CD4-positive, alpha-beta T cell (primary cell): ENCODE measurements at regions not wholly inside any gene's neighbourhood (a gene's known extent, or its start where the extent isn't known, plus 50 kb on each side); places are given as distances from the start of the nearest gene placed in this dataset.

ENCODE experiments used
- ATAC-seq: fragments of 200-7000 bp; cut with Tn5 transposase; one replicate; pipeline ENCODE4 v1.10.0; 2022; ENCODE audit warnings: mild to moderate bottlenecking; ENCODE audit not compliant: poor library complexity
- CTCF ChIA-PET: fragments of 350-600 bp; sonication (Branson Sonifier 250); formaldehyde crosslinking; loops from one replicate; lab custom pipeline; 2021; ENCODE audit warnings: antibody characterized with exemption, inconsistent platforms; lab: Charles Lee
- POLR2A ChIA-PET: fragments of 350-600 bp; sonication (Branson Sonifier 250); formaldehyde crosslinking; loops from one replicate; lab custom pipeline; 2021; ENCODE audit warnings: antibody characterized with exemption, inconsistent platforms; lab: Charles Lee
- DNase-seq, 14 experiments: peaks; one replicate each; pipeline ENCODE4 v3.0.0-alpha.2; 2013 to 2020; ENCODE audit warnings: mixed read lengths in 2 of 14
- H3K27ac ChIP-seq, 2 donors: one replicate each; pipeline versions ENCODE4 v1.5.1 to v1.7.0; 2013; ENCODE audit warnings: low read length in 2 of 2, low read depth in 1 of 2, mild to moderate bottlenecking in 1 of 2
- H3K27me3 ChIP-seq, 2 experiments: 1 replicate in 1 of 2; 2 replicates in 1 of 2; pipeline versions ENCODE4 v1.6.1 to v1.7.0; 2013; ENCODE audit warnings: low read length in 2 of 2, control low read depth in 1 of 2, mild to moderate bottlenecking in 1 of 2, moderate library complexity in 1 of 2; ENCODE audit not compliant: insufficient read depth in 2 of 2, control insufficient read depth in 1 of 2
- H3K36me3 ChIP-seq: one replicate; pipeline ENCODE4 v1.6.1; 2013; ENCODE audit warnings: low read length, control low read depth; ENCODE audit not compliant: insufficient read depth
- H3K4me1 ChIP-seq: one replicate; pipeline ENCODE4 v1.6.1; 2013; ENCODE audit warnings: low read length, control low read depth; ENCODE audit not compliant: insufficient read depth
- H3K4me3 ChIP-seq: one replicate; pipeline ENCODE4 v1.5.1; 2013; ENCODE audit warnings: mild to moderate bottlenecking, low read length, moderate library complexity
- H3K9me3 ChIP-seq, 2 experiments: 1 replicate in 1 of 2; 2 replicates in 1 of 2; pipeline versions ENCODE4 v1.6.1 to v1.7.0; 2013; ENCODE audit warnings: low read length in 2 of 2, mild to moderate bottlenecking in 2 of 2, control low read depth in 1 of 2, moderate library complexity in 1 of 2; ENCODE audit not compliant: control insufficient read depth in 1 of 2, insufficient read depth in 1 of 2
- H3K27ac Mint-ChIP-seq: one replicate; pipeline ENCODE4 v1.8.0; 2020; ENCODE audit warnings: mixed read lengths
- H3K27me3 Mint-ChIP-seq: one replicate; pipeline ENCODE4 v1.8.0; 2021; ENCODE audit warnings: mixed read lengths
- H3K36me3 Mint-ChIP-seq: one replicate; pipeline ENCODE4 v1.8.0; 2021; ENCODE audit warnings: low read depth, mixed read lengths
- H3K4me1 Mint-ChIP-seq: one replicate; pipeline ENCODE4 v1.8.0; 2021; ENCODE audit warnings: low read depth, mixed read lengths
- H3K4me3 Mint-ChIP-seq: one replicate; pipeline ENCODE4 v1.8.0; 2020; ENCODE audit warnings: mild to moderate bottlenecking, mixed read lengths
- H3K9me3 Mint-ChIP-seq: one replicate; pipeline ENCODE4 v1.8.0; 2020; ENCODE audit warnings: mixed read lengths
- intact Hi-C, 2 experiments: fragments of 100-400 bp; cut with DNase I in 1 of 2; cut with micrococcal nuclease in 1 of 2; formaldehyde crosslinking; loops; one replicate each; pipeline versions ENCODE4 v1.15.1 to v1.9.0; 2023 to 2025; cut with DNase I, micrococcal nuclease
- TF ChIP-seq, protein P1 (sequence below): fragments of 200-600 bp; IDR thresholded peaks from one replicate; pipeline ENCODE4 v1.8.0; 2022; ENCODE audit warnings: antibody characterized with exemption, mild to moderate bottlenecking

DNA sequence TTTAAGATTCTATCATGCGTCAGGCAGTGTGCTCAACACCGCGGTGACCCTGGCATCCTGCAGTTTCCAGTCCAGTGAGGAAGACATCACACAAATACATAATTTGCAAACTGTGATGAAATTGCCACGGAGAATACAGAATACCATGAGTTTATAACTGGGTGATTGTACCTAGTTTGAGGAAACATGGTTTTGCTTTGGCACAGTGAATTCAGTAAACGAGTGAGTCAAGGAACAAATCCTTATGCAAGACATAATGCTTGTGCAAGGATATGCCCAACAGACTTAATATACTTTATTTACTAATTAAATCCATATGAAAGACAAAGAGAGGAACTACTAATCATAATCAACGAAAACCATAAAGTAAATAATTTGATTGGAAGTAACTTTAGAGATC is 311.8 kb upstream of the TMTC1 start:
- ATAC-seq: no peak
- ChIA-PET CTCF (no interaction called here), POLR2A (no interaction called here)
- Mint-ChIP-seq H3K27ac (no peak overlapping the region), H3K27me3 (no peaks in the 10 kb centered on the region), H3K4me3 (no peak overlapping the region), H3K9me3 (no peaks in the 10 kb centered on the region), H3K36me3 (no peaks in the 10 kb centered on the region), H3K4me1 (no peaks in the 10 kb centered on the region)
- no peaks in the 10 kb centered on the region for H3K4me1 ChIP-seq
- H3K4me3 ChIP-seq: no peak overlapping the region
- no peak for DNase-seq
- H3K27ac ChIP-seq: no peak overlapping the region
- no peaks in the 10 kb centered on the region for H3K36me3 ChIP-seq
- intact Hi-C loops: no loop called here
- TF ChIP-seq, protein P1, sequence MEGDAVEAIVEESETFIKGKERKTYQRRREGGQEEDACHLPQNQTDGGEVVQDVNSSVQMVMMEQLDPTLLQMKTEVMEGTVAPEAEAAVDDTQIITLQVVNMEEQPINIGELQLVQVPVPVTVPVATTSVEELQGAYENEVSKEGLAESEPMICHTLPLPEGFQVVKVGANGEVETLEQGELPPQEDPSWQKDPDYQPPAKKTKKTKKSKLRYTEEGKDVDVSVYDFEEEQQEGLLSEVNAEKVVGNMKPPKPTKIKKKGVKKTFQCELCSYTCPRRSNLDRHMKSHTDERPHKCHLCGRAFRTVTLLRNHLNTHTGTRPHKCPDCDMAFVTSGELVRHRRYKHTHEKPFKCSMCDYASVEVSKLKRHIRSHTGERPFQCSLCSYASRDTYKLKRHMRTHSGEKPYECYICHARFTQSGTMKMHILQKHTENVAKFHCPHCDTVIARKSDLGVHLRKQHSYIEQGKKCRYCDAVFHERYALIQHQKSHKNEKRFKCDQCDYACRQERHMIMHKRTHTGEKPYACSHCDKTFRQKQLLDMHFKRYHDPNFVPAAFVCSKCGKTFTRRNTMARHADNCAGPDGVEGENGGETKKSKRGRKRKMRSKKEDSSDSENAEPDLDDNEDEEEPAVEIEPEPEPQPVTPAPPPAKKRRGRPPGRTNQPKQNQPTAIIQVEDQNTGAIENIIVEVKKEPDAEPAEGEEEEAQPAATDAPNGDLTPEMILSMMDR: no peak
- H3K9me3 ChIP-seq: no peaks in the 10 kb centered on the region
- H3K27me3 ChIP-seq: no peaks in the 10 kb centered on the region

DNA sequence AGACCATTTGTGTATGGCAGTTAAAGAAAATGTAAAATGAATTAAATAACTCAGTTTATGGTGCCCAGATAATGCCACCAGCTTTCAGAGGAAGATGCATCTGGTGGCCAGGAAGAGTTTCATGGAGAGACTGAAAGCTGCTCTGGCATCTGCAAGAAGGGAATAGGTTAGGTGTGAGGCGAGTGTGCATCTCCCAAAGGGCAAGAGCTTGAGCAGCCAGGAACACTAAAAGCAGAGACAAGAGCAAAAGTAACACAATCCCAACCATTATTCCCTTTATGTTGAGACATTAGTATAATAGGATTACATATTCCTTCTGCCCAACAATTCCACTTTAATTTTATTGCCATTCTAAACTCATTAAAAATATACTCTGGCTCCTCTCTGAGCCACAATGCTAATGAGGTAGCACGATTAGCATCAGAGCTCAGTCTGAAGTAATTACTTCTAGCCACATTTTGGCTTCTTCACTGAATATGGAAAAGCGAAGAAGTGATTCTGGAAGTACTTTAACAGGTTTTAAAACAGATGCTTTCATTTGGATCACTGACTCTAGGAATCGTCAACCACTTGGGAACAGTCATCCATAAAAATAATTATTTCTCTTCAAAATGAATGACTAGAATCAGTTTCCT is 309.4 kb upstream of the TMTC1 start:
- Mint-ChIP-seq H3K27ac (no peak overlapping the region), H3K27me3 (no peaks in the 10 kb centered on the region), H3K4me1 (no peaks in the 10 kb centered on the region), H3K4me3 (no peak overlapping the region), H3K36me3 (no peaks in the 10 kb centered on the region), H3K9me3 (no peaks in the 10 kb centered on the region)
- no peak overlapping the region for H3K27ac ChIP-seq
- no peak overlapping the region for H3K4me3 ChIP-seq
- H3K9me3 ChIP-seq: no peaks in the 10 kb centered on the region
- H3K4me1 ChIP-seq: no peaks in the 10 kb centered on the region
- H3K27me3 ChIP-seq: no peaks in the 10 kb centered on the region
- intact Hi-C loops: no loop called here
- ChIA-PET POLR2A (no interaction called here), CTCF (no interaction called here)
- no peak for ATAC-seq
- DNase-seq: no peak
- no peaks in the 10 kb centered on the region for H3K36me3 ChIP-seq
- TF ChIP-seq, protein P1: no peak

DNA sequence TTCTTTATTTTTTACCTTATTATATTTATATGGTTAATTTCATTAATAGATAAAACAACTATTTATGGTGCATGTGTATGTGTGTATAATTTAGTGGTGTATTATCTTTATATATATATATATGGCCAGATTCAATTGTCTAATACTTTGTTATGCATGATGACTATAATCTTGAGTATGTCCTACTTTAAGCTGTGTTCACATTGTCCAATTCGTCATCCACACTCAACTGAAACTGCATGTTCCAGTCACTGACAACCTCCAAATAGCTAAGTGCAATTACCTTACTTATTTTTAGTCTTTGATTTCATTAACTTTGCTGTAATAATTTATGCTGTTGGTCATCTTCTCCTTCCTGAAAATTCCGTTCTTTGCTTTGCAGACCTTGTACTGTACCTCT is 306.5 kb upstream of the TMTC1 start:
- H3K27ac Mint-ChIP-seq: no peak overlapping the region

More for the DNA sequence above, 306.5 kb upstream of the TMTC1 start:
- no peaks in the 10 kb centered on the region for H3K27me3 Mint-ChIP-seq
- TF ChIP-seq, protein P1: no peak
- DNase-seq: no peak
- intact Hi-C loops: no loop called here
- H3K9me3 ChIP-seq: no peaks in the 10 kb centered on the region
- no peaks in the 10 kb centered on the region for H3K4me1 Mint-ChIP-seq
- ChIA-PET CTCF (no interaction called here), POLR2A (no interaction called here)
- no peak overlapping the region for H3K4me3 Mint-ChIP-seq
- no peak for ATAC-seq
- no peak overlapping the region for H3K27ac ChIP-seq
- H3K36me3 Mint-ChIP-seq: no peaks in the 10 kb centered on the region
- no peaks in the 10 kb centered on the region for H3K36me3 ChIP-seq
- H3K27me3 ChIP-seq: no peaks in the 10 kb centered on the region
- H3K4me3 ChIP-seq: no peak overlapping the region
- H3K4me1 ChIP-seq: no peaks in the 10 kb centered on the region
- H3K9me3 Mint-ChIP-seq: no peaks in the 10 kb centered on the region
